Right renal cortex interstitium (tissue), 3 donors: ENCODE measurements at regions not wholly inside any gene's neighbourhood (a gene's known extent, or its start where the extent isn't known, plus 50 kb on each side); places are given as distances from the start of the nearest gene placed in this dataset.
A peak's percentile ranks its signal among the peaks of the same experiment; 100 is the strongest.

ENCODE experiments used
- DNase-seq, 3 donors: peaks; one replicate each; pipeline ENCODE4 v3.0.0-alpha.2; 2013; ENCODE audit warnings: low read depth in 3 of 3, low spot score in 2 of 3

DNA sequence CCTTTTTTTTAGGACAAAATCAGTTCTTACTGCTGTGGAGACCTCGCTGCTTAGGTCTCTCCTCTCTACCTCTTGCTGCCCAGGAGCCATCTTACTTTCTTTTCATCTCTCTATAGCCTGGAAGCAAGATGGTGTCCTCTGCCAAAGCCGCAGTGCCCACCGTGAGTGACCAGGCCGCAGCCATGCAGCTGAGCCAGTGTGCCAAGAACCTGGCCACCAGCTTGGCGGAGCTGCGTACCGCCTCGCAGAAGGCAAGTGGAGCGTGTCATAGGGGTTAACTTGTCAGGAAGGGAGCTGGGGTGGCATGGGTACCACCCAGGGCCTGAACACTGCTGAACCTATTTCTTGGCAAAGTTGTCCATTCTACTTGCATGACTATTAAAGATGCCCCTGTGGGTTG, 320.3 kb upstream of the TPM1 start:
- DNase-seq, result no peak

DNA sequence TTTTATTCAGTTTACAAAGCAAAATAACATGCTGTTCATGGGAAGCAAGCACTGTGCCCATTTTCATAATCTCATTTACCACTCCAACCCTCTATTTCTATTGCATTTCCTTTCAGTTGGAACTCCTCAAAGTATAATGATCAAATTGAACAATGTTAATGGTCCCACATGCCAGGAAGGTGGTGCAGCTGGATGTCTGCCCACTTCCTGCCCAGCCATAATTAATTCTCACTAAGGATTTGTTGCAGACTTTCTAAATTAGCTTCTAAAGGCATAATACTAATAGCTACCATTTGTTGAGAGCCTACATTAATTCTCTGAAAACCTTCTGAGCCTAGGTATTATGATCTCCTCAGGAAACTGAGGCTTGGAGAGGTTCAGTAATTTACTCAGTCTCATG, 316.1 kb upstream of the TPM1 start:
- DNase-seq, result no peak

GRCh38 chr15:62727501-62727900, 315.0 kb upstream of the TPM1 start:
- DNase-seq, result no peak

DNA sequence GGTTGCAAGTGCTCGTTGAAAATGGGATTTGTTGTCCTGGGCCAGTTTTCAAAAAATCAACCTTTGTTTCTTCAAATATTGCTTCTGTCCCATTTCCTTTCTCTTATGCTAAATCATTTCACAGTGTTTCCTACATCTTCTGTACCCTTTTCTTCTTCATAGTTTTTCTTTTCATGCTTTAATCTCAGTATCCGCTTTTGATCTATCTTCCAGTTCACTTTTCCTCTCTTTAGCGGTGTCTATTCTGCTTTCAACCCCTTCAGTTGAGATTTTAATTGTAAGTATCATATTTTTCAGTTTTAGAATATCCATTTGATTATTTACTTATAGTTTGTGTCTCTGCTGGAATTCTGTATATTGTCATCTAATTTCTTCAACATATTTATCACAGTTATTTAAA, 311.7 kb upstream of the TPM1 start:
- no peak for DNase-seq

DNA sequence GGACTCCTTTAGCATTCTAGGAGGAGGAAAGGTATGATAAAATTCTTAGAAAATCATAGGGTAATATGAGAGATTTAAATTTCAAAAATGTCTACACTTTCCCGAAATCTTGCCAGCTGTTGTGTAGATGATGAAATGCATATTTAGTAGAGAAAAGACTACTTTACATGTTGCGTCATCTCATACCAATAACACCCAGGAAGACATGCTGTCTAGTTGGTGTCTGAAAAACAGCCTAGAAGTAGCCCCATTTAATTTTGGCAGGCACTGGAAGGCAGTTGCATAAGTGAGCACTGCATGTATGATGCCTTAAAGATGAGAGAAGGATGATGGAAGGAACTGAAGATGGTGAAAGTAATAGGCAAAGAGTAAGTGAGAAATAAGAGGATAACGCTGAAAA, 310.5 kb upstream of the TPM1 start:
- no peak for DNase-seq

DNA sequence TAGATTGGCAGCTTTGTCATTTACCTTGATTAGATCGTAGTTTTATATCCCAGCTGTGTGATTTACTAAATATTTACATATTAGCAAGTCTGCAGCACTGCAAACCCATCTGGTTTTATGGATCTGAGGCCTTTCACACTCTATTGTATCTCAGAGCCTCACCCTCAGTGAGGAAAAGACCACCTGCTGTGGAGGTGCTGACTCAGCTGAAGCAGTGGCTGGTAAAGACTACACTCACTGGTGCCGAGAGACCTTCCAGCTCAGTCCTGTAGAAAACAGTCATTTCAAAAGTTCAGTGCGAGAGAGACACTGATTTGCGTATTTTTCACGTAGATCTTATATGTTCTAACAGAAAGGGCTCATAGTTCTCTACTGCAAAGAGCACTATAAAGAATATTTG, 307.8 kb upstream of the TPM1 start:
- DNase-seq, result no peak

GRCh38 chr15:62736756-62737155, 305.8 kb upstream of the TPM1 start:
- DNase-seq, result no peak

DNA sequence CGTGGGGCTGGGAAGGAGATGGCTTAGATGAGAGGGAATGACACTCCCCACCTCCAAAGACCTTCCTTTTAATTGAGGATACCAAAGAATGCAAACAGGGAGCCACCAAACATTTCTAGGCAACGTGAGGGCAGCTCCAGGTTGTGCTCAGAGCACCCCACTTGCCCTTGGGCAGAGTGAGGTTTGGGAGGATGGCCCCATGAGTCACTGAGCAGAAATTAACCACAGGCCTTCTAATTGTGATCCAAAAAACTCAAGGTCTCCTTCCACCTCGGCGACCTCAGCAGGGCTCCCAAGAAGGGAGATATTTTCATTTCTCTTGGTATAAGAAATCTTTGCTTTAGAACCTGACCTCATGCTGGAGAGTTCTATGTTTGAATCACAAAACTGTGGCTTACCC, 305.0 kb upstream of the TPM1 start:
- DNase-seq, result no peak

DNA sequence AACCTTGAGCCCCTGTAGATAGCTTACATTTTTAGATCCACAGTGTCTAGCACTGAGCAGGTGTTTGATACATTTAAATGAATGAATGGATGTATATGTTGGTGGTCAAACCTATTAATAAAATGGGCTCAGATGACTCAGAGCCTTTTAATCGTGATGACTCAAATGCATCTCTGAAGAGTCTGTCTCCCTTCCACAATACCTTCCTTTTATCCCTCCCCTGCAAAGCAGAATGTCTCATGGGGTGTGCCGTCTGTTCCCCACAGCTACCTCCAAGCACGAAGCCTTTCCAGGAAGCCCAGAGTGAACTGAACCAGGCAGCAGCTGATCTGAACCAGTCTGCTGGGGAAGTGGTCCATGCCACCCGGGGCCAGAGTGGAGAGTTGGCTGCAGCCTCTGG, 303.5 kb upstream of the TPM1 start:
- no peak for DNase-seq

GRCh38 chr15:62739507-62739906, 303.0 kb upstream of the TPM1 start:
- DNase-seq, result no peak

GRCh38 chr15:62740141-62741004, 302.2 kb upstream of the TPM1 start:
- no peak for DNase-seq

DNA sequence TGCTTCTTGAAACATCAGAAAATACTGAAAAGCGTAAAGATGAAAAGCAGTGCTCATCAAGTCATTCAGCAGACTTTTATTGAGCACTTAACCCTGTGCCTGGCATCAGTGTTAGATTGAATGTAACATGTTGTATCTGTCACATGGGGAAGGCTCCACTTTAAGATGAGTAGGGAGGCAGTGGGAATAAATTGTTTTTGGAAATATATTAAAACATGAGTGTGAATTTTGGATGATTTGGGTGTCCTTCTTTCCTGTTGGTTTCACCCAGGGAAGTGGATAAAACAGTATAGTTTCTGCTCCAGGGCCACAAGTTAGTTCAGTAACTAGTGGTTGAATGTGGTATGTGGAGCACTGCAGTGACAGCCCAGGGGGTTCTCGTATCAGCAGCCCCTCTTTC, 301.4 kb upstream of the TPM1 start:
- no peak for DNase-seq

DNA sequence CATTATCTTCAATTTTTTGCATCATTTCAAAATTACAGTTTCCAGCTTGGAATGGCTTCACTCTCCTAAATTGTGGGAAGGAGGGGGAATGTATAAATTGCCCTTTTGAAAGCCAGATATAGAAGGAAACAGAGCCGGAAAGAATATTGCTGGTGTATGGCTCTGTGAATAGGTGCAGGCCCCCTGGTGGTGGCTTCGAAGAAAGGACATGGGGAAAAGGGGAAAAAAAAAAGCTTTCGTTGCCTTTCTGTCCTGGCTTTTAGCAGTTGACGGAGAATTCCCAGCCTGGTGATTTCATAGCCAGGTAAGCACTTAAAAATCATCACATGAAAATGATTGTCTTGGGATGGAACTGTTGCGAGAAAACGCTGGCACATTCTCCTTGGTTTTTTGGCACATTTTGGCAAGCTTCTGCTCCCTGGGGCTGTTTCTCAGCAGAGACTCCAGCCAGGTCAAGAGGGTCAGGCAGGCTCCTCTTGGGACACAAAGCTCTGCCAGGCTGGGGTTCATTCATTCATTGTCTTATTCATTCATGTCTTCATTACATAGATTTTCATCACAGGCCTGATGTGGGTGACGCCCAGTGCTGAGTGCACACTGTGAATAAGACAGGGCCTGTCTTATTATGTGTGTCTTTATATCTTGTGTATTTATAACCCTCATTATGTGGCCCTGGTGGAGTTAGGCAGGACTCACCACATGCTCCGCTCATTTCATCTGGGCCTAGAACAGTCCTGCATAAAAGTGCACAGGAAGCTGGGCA, 300.0 kb upstream of the TPM1 start:
- DNase-seq, result peak in 1 of 3 donors; percentile 55

DNA sequence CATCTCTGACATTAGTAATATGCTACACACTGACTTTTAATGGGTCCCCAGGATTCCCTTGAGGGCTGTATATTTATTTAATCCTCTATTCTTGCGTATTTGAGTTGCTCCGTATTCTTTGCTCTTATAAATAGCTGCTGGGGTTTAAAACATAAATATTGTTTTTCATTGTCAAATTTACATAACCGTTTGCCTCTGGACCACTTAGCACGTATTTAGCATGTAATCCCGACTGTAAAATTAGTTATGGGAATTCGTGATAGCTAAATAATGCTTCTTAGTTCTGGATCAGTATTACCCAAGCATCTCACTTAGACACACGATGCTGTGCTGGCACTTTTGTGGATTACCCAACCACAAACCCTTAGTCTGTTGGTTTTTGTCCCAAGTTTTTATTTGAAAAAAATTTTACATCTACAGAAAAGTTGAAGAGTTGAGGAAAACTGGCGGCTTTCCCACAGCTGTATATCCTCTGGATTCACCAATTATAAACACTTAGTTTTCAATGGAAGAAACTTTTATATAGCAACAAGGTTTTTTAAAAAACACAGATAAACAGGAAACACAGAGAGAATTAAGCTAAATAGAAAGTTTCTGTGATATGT, 296.8 kb upstream of the TPM1 start:
- no peak for DNase-seq

- DNase-seq, result no peak
Observed at GRCh38 chr15:62748196-62748595, 294.4 kb upstream of the TPM1 start.

- DNase-seq, result no peak
Observed at GRCh38 chr15:62749036-62749815, 293.3 kb upstream of the TPM1 start.

- no peak for DNase-seq
Observed at GRCh38 chr15:62750471-62750870, 292.1 kb upstream of the TPM1 start.

DNA sequence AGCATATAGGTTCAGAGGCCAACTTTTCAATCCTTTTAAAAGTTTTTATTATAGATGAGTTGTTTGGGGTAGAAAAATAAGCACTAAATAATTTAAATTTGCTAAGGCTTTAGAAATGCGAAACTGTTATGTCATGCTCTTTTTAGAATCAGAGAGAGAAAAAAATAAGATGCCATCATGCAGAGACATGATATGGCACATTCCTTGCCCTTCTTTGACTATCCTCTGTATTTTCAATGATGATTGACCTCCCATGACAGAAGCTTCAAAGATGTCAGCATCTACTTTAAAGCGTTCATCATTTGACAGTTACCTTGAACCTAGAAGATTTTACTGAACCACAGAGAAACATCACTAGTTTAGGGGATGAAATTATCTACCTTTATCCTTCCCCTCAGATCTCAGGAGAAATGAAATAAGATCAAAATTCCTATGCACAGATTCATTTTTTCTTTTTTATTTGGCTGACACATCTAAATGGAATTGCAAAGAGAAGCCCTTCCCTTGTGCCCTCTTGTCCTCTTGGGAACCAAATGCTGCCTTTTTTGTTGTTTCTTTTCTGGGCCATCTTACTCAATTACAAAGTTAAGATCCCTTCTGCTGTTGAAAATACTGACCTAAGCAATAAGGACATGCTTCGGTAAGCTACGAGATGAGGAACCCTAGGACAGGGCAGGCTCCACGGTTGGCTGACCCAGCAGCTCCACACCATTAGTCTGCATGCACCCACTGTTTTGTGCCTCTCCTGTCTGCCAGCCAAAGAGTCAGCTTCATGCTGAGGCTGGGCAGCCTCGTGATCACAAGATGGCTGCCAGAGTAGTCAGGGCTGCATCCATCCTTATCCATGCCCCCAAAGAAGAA, 289.7 kb upstream of the TPM1 start:
- DNase-seq, result no peak

DNA sequence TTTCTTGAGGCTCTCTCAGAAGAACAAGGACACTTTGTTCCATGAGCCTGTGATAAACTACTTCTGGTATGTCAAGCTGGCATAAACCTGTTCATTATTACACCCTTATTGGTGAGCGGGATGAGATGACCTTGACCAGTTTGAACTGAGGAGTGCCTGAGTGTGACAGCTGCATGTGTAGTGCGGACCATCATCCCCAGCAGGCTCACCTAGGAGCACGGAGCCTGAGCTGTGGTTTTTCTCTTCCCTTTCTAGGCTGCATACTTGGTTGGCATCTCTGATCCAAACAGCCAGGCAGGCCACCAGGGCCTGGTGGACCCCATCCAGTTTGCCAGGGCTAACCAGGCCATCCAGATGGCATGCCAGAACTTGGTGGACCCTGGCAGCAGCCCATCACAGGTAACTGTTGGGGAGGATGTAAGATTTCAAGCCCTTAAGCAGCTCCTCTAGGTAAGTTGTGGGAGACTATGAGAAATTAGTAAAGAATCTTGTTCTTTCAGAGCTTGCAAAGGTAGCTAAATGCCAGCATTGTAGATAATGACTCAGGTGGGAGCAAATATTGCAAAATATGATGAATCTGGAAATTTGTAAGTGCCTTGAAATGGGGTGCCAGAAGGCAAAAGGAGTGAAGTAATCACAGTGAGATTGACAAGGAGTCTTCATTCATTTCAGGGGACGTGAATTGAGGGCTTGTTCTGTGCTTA, 288.9 kb upstream of the TPM1 start:
- no peak for DNase-seq
